ENCODE measurements at regions not wholly inside any gene's neighbourhood (a gene's known extent, or its start where the extent isn't known, plus 50 kb on each side); places are given as distances from the start of the nearest gene placed in this dataset.

DNA sequence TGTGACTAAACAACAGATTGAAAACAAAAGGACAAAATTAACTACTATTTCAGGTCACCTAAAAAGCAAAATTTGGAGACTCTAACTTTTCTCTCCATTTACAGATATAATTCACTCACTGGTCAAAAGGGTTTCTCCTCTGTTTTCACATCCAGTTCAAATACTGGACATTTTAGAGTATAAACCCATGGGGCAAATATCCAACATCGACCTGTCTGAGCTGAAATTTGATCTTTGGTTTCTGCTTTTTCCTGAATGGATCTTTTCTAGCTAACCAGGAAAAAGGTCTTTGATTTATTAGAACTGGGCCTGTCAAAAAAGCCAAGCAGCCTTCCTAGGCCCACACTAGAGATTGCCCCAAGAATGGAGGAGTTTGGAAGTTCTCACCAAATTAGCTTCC lies 69.3 kb upstream of the SATB2 start:
- TF ChIP-seq, protein P1, sequence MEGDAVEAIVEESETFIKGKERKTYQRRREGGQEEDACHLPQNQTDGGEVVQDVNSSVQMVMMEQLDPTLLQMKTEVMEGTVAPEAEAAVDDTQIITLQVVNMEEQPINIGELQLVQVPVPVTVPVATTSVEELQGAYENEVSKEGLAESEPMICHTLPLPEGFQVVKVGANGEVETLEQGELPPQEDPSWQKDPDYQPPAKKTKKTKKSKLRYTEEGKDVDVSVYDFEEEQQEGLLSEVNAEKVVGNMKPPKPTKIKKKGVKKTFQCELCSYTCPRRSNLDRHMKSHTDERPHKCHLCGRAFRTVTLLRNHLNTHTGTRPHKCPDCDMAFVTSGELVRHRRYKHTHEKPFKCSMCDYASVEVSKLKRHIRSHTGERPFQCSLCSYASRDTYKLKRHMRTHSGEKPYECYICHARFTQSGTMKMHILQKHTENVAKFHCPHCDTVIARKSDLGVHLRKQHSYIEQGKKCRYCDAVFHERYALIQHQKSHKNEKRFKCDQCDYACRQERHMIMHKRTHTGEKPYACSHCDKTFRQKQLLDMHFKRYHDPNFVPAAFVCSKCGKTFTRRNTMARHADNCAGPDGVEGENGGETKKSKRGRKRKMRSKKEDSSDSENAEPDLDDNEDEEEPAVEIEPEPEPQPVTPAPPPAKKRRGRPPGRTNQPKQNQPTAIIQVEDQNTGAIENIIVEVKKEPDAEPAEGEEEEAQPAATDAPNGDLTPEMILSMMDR (IDR thresholded peaks at IDR 0.05): no peak
- TF ChIP-seq POLR2A (IDR thresholded peaks at IDR 0.05) (no peak), EP300 (IDR thresholded peaks at IDR 0.05) (no peak)
